HCT116 (cell line): ENCODE measurements at regions not wholly inside any gene's neighbourhood (a gene's known extent, or its start where the extent isn't known, plus 50 kb on each side); places are given as distances from the start of the nearest gene placed in this dataset.

Source experiments
- CEBPB ChIP-seq: IDR thresholded peaks from 2 replicates; pipeline ENCODE4 v1.6.1; 2012; ENCODE audit warnings: low read depth
- POLR2A ChIP-seq: IDR thresholded peaks from 2 replicates; pipeline ENCODE4 v1.7.0; 2011; ENCODE audit warnings: borderline replicate concordance; ENCODE audit not compliant: insufficient read depth, insufficient read length; ENCODE audit errors: extremely low read depth
- TCF7L2 ChIP-seq: IDR thresholded peaks from 2 replicates; pipeline ENCODE4 v1.7.0; 2011; ENCODE audit warnings: borderline replicate concordance, inconsistent platforms; ENCODE audit not compliant: insufficient read depth, insufficient read length; ENCODE audit errors: extremely low read depth
- ZNF274 ChIP-seq: fragments of 200-500 bp; sonication (Bioruptor generic); IDR thresholded peaks from 2 replicates; pipeline ENCODE4 v1.6.1; 2014; ENCODE audit warnings: mild to moderate bottlenecking, low read depth, low read length, inconsistent platforms

DNA sequence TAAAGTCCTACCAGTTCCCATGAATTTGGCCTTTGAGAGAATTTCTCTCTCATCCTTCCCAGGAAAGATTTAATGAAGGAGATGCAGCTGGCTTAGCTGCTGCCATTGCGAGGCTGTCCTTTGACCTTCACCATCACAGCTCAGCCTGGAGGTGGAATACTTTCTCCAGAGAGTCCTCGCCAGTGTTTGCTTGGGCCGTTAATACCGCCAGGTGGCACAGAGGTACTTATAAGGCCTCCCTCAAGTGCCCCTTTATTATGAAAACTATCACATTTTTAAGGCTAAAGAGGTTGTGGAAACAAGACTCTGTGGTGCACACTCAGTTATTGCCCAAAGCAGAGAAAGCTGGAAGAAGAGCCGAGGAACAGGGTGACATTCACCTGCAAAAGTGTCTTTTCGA, 330.6 kb downstream of the CCSER2 start:
- no peak for TF ChIP-seq ZNF274
- no peak for TF ChIP-seq TCF7L2
- TF ChIP-seq CEBPB: no peak
- TF ChIP-seq POLR2A: no peak
